HG03460 (cell line): ENCODE measurements at regions not wholly inside any gene's neighbourhood (a gene's known extent, or its start where the extent isn't known, plus 50 kb on each side); places are given as distances from the start of the nearest gene placed in this dataset.
"Not testable (repeated sequence)": the region's sequence is repeated elsewhere in the genome, so short reads cannot be mapped to it uniquely, and the experiment has no call there.

ENCODE experiments used
- ATAC-seq: cut with Tn5 transposase; IDR thresholded peaks from one replicate; pipeline ENCODE4 v1.9.1; 2021; ENCODE audit not compliant: unreplicated experiment

DNA sequence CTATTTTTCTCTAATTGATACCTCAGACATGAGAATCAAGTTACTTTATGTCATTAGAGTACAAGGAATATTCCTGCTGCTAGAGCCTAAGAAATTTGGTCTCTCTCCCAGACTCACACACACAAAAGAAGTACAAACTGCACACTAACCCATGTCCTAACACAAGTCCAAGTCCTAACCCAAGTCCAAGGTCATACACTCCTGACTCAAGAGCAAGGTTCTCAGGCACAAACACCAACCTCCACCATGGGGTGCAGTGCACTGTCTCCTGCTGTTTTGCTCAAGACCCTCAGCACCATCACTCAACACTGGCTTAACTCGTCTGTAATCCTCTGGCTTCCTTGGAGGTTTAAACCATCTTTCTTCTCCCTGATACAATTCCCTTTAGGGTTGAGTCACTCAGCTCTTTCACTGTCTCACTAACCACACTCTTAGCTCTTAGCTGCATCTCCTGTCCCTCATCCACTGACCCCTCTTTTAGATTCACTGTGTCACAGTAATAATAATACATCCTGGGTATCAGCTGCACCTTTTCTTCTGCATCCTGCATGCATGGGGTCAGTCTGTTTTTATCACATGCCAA lies 129.8 kb downstream of the BCL2L11 start:
- no peak for ATAC-seq

DNA sequence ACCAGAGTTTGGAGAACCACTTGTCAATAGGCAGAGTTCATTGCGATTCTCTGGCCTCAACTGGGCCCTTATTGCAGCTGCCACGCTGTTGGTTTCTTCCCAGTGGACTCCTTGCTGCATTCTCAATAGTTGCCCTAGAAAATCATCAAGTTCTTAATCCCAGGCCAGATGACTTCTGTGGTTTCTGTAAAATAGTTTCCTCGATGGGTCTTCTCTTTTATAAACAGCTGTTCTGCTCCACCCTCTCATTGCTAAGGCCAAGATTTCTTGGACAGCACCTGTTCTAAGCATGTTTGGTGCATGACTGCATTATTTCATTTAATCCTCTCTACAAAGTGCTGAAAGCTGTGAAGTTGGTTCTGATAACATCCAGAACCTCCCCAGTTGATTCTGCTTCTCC lies 131.0 kb downstream of the BCL2L11 start:
- no peak for ATAC-seq

DNA sequence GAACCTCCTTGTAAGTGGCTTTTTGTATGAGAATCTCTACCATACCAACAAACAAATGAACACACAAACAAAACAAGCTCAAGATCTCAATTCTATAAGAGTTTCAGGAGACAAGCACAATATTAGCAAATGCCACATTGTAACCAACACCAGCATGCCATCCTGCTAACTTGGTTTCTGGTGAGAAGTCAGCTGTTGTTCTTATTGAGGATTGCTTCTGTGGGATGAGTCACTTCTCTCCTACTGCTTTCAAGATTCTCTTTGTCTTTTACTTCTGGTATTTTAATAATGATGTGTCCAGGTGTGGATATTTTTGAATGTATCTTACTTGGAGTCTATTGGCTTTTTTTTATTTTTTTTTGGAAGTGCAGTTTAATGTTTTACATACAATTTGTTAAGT lies 131.7 kb downstream of the BCL2L11 start:
- ATAC-seq, result no peak

DNA sequence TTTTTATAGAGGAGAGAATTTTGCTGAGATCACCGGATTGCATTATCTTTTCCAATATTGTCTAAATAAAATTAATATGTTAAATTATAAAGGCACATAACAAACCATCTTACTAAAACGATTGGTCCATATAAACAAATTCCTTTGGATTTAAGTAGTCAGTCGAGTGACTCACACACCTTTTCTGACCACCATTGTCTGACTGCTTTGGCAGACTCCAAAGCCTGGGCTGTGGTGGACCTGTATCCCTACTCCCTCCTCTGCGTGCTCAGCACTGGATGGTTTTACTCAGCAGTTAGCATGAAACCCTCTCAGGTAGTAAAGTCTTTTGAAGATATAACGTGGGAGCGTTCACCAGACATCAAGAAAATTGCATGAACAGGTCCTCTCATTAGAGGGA lies 134.2 kb downstream of the BCL2L11 start:
- ATAC-seq, result not testable (repeated sequence)

DNA sequence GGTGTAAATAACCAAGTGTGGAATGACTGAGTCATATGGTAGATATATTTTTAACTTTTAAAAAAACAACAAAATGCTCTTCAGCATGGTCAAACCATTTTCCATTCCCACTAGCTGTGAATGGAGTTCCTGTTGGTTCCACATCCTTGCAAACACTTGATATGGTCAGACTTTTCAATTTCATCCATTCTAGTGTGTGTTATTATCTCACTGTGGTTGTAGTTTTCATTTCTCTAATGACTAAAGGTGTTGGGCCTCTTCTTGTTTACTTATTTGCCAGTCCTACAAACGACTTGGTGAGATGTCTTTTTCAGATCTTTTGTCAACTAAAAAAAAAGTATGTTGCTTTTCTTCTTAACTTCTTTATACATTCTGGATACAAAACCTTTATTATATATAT lies 135.9 kb downstream of the BCL2L11 start:
- not testable (repeated sequence) for ATAC-seq

DNA sequence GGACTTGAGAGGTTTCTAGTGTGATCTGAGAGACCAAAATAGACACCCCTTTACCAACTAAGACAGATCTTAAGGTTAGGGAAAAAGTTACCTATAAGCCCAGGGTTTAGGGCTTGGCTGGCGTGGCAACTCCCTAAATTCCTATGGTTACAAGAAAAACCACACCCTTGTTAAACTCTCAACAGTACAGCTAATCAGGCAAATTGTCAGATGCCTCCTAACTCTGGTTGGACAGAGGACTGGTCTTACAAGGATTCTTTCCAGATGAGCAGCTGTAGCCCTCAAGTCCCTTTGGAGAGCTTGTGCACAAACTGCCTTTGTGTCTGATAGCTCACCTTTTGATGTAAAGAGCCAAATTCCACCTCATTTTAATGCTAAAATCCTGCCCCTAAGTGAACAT lies 136.9 kb downstream of the BCL2L11 start:
- ATAC-seq, result not testable (repeated sequence)

DNA sequence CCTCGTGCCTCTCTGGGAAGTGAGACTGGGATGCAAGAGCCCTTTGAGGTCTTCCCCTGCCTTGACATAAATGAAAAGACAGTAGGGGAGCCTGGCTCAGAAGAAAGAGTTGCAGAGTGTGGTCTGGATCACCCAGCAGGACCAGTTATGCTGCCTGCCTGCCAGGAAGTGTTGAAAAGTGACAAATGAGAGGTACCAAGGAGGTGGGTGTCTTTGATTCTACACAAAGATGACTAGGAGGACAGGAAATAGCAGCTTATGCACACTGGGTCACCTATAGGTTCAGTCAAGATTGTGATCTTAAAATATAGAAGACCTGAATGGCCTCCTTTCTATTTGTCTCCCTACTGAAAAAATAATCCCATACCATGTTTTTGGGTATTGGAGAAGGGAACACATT lies 137.6 kb downstream of the BCL2L11 start:
- not testable (repeated sequence) for ATAC-seq

DNA sequence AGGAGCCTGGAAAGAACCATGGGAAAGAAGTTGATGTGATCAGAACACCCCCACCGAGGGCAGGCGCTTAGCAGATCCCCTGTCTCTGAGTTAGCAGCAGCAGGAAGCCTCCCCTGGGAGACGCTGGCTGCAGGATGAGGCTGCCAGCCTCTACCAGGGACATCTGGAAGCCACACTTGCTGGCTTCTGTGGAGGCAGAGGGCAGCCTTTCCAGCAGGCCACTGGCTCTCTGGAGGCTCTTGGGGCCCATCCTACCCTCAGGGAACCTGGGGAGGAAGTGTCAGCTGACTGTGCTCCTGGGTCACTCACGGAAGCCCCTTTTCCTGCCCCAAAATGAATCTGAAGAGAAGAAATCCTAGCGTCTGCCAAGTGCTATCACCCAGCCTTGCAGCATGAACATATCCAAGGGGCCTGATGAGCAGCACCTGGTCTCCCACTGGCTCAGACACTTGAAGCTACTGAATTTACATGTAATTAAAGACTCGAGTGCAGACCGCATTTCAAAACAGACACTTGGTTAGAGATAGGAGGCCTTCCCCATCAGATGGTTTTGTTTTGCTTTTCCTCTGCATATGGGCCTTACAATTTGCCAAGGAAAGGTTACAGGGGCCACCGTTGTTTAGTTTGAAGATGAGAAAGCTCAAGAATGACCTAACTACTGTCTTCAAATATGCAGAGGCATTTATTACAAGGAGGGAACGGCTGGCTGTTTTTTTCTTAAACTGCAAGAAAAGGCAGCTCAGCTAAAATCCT lies 142.1 kb downstream of the BCL2L11 start:
- ATAC-seq, result not testable (repeated sequence)

DNA sequence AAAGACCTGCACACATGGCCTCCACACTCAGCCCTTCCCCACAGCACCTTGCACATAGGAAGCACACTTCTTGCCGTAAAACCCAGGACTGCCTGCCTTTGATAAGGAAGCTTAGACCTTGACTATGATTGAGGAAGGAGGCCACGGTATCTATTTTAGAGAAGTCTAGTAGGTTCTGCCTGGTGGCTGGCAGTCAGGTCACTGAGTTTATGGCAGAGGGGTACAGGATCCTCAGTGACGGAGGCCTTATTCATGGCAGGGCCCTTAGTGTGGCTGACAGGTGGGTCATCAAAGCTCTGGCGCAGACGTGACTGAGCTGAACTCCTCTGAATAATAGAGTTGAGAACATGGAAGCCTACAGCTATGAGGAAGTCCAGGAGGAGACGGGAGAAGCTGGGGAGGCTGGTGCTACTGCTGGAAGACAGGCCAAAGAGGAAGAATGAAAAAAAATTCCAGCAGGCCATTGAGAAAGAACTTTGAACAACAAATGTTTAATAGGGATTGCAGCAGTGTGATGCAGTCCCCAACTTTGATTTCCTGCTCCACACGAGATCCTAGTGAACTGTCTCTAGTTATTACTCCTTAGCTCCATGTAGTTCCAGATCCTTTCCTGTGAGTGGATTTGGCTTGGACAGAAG lies 142.8 kb downstream of the BCL2L11 start:
- not testable (repeated sequence) for ATAC-seq

DNA sequence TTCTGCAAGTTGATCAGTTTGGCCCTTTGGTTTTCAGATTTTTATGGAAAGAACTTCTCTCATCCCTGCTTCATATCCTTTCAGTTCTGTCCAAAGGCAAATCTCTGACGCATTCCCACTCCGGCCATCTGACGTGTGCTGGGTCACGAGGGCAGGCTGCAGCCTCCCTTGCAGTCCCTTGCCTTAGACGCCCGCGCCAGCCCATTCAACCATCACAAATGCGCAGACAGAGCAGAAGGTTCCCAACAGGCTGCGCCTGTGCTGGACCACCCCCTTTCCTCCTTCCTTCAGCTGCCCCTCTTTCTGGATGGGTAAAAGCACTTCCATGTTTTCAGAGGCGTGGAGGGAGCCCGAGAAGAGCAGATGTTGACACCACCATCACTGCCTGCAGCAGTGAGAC lies 144.2 kb downstream of the BCL2L11 start:
- ATAC-seq, result not testable (repeated sequence)

DNA sequence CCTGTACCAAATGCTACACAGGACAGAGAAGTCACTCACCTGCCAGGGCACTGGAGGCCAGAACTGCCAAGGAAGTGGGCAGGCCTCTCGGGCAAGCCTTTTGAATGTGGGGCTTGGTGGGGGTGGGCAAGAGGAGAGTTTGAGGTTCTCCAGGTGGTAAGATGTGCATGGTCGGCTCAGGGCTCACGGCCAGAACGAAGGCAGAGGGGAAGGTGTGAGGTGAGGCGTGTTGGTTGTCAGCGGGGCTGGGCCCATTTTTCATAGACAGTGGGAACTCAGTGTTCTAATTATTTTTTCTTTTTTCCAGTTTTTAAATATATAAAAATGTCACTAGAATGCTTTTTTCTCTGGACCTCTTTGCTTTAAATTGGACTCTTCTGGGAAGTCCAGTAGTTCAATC lies 145.8 kb downstream of the BCL2L11 start:
- ATAC-seq, result not testable (repeated sequence)

DNA sequence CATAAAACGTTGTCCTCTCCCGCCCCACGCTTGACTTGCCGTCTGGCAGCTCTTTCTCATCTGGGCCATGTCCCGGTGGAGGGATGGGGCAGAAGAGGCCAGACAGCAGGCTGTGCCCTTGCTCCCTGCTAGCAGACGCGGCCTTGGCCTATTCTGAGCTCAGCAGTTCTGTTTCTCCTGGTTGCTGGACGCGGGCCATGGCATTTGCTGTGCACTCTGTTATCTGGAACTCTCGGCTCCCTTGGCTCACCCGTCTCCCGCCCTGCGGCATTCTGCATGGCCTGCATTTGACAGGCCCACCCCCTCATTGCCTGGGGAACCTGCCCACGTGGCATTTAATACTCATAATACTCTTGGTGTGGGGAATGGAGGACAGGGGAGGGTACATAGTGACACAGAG lies 146.3 kb downstream of the BCL2L11 start:
- not testable (repeated sequence) for ATAC-seq

DNA sequence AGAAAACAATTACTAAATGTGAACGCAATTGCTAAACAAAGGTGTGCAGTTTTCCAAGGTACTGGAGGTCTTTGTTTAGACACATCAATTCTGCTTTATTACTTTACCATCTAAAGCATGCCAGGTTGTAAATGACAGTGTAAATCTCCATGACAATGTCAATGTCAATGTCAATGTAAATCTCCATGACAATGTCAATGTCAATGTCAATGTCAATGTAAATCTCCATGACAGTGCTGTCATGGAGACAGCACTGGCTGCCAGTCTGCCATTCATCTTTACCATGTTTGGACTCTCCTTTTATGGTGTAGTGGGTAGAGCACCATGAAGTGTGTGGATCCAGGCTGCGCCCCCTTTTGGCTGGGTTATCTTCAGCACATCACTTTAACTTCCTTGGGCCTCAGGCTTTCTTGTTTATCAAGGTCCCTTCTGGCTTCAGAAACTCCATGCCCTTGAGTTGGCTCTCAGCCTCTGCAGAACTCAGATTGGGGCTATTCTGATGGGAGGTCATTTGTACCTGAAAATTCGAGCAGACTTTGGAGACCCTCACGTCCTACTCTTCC lies 149.1 kb downstream of the BCL2L11 start:
- not testable (repeated sequence) for ATAC-seq

DNA sequence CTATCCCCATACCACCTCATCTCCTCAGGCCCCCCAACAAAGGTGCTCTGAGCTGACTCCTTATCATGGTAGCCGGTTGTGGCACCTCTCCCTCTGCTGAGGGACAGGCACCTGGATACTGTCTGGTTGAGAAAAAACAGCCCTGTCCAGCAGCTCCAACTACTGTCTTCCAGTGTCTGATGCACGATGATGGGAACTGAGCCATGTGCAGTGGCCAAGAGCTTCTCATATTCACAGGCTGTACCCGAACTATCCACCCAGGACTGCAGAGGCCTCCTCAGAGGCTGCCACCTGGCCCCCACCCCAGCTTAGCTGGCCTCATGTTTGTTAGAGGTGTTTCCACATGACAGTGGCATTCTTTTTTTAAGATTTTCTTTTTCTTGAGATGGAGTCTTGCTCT lies 149.9 kb downstream of the BCL2L11 start:
- ATAC-seq, result not testable (repeated sequence)

DNA sequence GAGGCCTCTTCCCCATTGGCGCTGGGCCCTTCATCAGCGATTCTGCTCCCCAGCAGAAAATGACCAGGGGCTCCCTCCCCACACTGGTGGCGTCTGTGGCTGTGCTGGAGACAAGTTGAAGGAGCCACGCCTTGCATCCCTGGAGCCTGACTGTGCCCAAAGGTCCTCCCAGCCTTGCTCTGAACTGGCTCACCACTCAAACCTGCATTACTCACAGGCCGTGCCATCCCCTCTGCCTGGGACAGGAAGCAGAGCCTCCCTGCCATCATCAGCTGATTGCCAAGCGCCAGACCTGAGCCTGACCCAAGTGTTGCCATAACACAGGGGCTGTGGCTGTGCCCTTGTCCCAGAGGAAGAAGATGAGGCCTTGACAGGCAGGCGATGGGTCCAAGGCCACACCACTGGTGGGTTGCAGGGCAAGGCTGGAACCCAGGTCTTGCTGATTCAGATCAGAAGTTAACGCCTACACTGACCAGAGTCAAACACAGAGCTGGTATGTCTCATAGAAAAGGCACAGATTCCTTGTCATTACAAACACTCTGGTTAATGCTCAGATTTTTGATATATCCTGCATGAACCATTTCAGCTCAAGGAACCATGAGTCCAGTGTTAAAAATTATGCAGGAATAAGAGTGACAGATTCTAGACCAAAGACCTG lies 151.1 kb downstream of the BCL2L11 start:
- ATAC-seq, result not testable (repeated sequence)

DNA sequence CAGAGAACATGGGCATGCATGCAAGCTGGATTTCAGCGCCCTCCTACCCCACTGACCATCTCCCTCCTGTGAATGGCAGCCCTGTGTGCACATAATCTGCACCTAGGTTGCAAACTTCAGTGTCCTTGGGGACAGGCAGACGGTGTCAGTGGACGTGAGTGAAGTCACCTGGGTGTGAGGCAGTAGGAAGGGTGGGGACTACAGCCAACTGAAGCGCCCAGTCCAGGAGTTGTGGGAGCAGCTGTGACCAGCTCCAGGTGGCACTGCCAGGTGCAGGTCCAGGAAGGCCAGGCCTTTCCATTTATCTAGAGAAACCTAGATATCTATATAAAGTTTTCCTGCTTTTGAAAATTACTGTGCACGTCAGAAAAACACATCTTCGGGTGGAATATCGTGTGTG lies 152.3 kb downstream of the BCL2L11 start:
- ATAC-seq, result not testable (repeated sequence)

DNA sequence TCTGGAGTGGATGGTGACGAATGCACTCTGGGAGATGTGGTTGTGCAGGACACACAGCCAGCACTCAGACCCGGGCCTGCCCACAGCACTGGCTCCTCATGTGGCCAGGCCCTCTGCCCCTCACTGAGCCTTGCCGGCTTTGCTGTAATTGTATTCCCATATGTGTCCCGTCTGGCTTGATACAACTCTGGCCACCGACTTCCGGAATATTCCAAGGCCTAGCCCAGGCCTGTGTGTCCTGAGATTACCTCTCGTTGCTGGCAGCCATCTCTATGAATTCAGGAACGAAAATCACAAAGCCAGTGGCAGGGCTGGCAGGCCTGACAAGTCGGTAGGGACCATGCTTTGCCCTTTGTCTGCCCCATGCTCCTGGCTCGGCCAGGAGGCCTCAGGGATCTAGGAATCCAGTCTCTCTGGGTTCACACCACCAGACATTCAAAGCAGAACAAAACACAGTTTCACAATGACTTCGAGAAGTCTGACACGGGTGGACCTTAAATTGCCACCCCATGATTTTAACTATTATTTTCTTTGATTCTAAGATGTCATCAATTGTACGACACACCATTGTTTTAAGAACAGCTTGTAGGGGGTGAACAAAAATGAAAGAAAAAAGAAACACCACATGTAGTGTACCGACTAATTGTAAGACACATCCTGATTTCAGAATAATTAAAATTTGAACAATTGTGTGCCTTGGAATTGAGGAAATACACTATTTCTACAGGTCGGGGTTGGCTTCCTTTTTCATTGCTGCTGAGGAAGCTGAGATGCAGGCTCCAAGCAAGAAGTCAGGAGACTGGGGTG lies 154.5 kb downstream of the BCL2L11 start:
- not testable (repeated sequence) for ATAC-seq

DNA sequence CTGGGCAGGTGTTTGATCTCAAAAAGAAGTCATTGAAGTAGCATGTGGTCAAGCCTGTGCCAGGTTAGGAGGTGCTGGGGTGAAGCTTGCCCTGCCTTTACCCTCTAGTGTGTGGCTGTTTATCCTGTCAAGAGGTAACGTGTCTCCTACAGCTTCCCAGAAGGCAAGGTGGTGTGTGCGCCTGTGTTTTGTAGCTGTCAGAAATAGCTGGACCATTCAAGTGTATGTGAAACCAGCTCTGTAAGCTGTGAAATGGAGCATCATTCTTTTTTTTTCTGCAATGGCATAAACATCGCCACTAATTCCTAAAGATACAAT lies 155.1 kb downstream of the BCL2L11 start:
- ATAC-seq, result not testable (repeated sequence)

DNA sequence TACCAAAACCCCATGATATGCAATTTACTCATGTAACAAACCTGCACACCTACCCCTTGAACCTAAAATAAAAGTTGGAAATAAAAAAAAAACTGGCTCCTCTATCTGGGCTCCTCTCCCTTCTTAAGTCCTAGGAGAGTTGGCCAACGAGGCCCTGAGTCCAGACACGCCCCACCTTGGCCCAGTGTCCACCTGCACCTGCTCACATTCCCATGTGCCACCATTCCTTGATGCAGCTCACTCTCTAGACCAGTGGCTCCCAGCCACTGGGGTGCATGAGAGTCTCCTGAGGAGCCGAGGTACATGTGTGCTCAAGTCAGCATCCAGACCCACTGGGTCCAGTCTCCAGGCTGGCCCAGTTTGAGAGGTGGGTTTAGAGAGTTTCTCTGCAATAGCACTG lies 157.4 kb downstream of the BCL2L11 start:
- not testable (repeated sequence) for ATAC-seq

DNA sequence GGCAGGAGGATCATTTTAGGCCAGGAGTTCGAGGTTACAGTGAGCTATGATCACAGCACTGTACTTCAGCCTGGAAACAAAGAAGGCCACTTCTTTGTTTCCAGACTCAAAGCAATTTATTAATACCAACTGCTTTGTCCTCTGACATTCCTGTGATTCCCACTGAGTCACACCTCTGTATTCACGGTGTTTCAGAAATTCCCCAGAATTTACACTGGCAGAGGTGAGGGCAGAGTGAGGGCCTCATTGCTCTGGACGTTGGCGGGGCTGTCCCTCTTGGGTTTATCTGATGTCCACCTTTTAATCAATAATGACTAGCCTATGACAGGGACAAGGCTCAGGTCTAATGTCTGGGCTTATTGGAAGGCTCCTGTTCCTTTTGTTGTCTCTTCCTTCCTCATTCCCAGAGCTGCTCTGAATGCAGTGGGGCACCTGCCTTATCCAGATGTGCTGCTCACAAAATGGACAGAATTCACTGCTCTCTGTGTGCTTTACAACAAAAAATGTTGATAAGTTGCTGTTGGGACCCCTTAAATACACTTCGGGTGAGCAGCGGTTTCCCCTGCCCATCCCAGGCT lies 160.1 kb downstream of the BCL2L11 start:
- not testable (repeated sequence) for ATAC-seq
